Ovary (tissue), 7 donors: ENCODE measurements at regions not wholly inside any gene's neighbourhood (a gene's known extent, or its start where the extent isn't known, plus 50 kb on each side); places are given as distances from the start of the nearest gene placed in this dataset.
A peak's percentile ranks its signal among the peaks of the same experiment; 100 is the strongest.

ENCODE experiments used
- DNase-seq, 5 donors: peaks; one replicate each; pipeline ENCODE4 v3.0.0-alpha.2; 2019 to 2020
- H3K27ac ChIP-seq, 2 donors: fragments of 200-600 bp; one replicate each; pipeline versions ENCODE4 v1.5.1 to v1.8.0; 2019 to 2022
- H3K27me3 ChIP-seq: fragments of 200-600 bp; one replicate; pipeline ENCODE4 v1.8.0; 2022
- H3K36me3 ChIP-seq: fragments of 200-600 bp; sonication (generic); one replicate; pipeline ENCODE4 v1.5.1; 2019
- H3K4me1 ChIP-seq: one replicate; pipeline ENCODE4 v1.8.1; 2013; ENCODE audit warnings: mild to moderate bottlenecking, moderate library complexity; ENCODE audit not compliant: insufficient read depth
- H3K4me3 ChIP-seq: fragments of 200-600 bp; sonication (generic); one replicate; pipeline ENCODE4 v1.5.1; 2017
- H3K9me3 ChIP-seq, 2 donors: fragments of 200-600 bp in 1 of 2; sonication (generic) in 1 of 2; one replicate each; pipeline versions ENCODE4 v1.5.1 to v1.8.1; 2013 to 2019; ENCODE audit warnings: mild to moderate bottlenecking in 1 of 2, moderate library complexity in 1 of 2
- CTCF ChIP-seq, 3 donors: fragments of 450-650 bp in 2 of 3; fragments of 200-600 bp in 1 of 3; IDR thresholded peaks; one replicate each; pipeline versions ENCODE4 v1.5.1 to v1.8.0; 2016 to 2022; ENCODE audit warnings: antibody characterized with exemption in 3 of 3, mild to moderate bottlenecking in 1 of 3
- EP300 ChIP-seq: sonication (generic); formaldehyde crosslinking; IDR thresholded peaks from one replicate; pipeline ENCODE4 v1.6.1; 2017; ENCODE audit warnings: antibody characterized with exemption
- POLR2A ChIP-seq: fragments of 450-650 bp; IDR thresholded peaks from one replicate; pipeline ENCODE4 v1.6.1; 2017; ENCODE audit warnings: antibody characterized with exemption, mild to moderate bottlenecking, moderate library complexity
- WGBS, 3 donors: extraction: QIAGEN DNeasy Blood & Tissue Kit in 1 of 3; methylation state at CpG; one replicate each; pipeline versions ENCODE4 v1.1.5 to v1.1.7; 2013 to 2017; 5-methylcytosine and 5-hydroxymethylcytosine counted together
- intact Hi-C, 4 donors: fragments of 100-400 bp; cut with DNase I; formaldehyde crosslinking; loops; one replicate each; pipeline versions ENCODE4 v1.11.0 to v1.15.1; 2022 to 2023
- donor health status: DM: no; HTN: no; CAD: no; lungs with moderate emphysema.
- donor health status: DM: no; HTN: no; CAD: no.
- donor health status: Bipolar disorder and iron deficiency.
- donor health status: DM: no; HTN: no; CAD: no.
- donor health status: DM: yes; HTN: yes; CAD: no.

DNA sequence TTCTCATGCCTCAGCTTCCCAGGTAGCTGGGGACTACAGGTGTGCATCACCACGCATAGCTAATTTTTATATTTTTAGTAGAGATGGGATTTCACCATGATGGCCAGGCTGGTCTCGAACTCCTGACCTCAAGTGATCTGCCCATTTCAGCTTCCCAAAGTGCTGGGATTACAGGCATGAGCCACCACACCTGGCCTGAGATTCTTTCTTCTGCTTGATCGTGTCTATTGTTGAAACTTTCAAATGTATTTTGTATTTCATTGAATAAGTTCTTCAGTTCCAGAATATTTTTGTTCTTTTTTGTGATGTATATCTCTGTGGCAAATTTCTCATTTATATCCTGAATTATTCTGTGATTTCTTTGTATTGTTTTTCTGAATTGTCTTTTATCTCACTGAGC, 1063.3 kb upstream of the WWC1 start:
- no peak overlapping the region for H3K27ac ChIP-seq
- WGBS, 3 donors = 94 to 96% (median 95%) methylated on average over 3 of the region's 3 CpGs
- DNase-seq = no peak
- intact Hi-C loops = no loop called here
- H3K9me3 ChIP-seq = no peaks in the 10 kb centered on the region
- H3K4me1 ChIP-seq = no peaks in the 10 kb centered on the region
- no peak overlapping the region for H3K4me3 ChIP-seq
- no peak for TF ChIP-seq CTCF (IDR thresholded peaks at IDR 0.05)
- TF ChIP-seq POLR2A = no peak
- no peak for TF ChIP-seq EP300
- H3K27me3 ChIP-seq = no peaks in the 10 kb centered on the region
- H3K36me3 ChIP-seq = no peaks in the 10 kb centered on the region

GRCh38 chr5:167229751-167230150, 1061.7 kb upstream of the WWC1 start:
- TF ChIP-seq EP300 = no peak
- TF ChIP-seq POLR2A = no peak
- TF ChIP-seq CTCF (IDR thresholded peaks at IDR 0.05) = no peak

GRCh38 chr5:167230414-167230813, 1061.0 kb upstream of the WWC1 start:
- Histone ChIP-seq H3K4me3 (no peak overlapping the region), H3K4me1 (no peaks in the 10 kb centered on the region), H3K27me3 (no peaks in the 10 kb centered on the region), H3K9me3 (no peaks in the 10 kb centered on the region), H3K36me3 (no peaks in the 10 kb centered on the region), H3K27ac (no peak overlapping the region)
- WGBS, 3 donors = 87 to 97% (median 93%) methylated on average over 1 of the region's 1 CpG
- intact Hi-C loops = no loop called here
- DNase-seq = no peak
- TF ChIP-seq CTCF (IDR thresholded peaks at IDR 0.05) (no peak), EP300 (no peak), POLR2A (no peak)

More at GRCh38 chr5:167229751-167230150, 1061.7 kb upstream of the WWC1 start:
- Histone ChIP-seq H3K27ac (no peak overlapping the region), H3K4me1 (no peaks in the 10 kb centered on the region), H3K4me3 (no peak overlapping the region), H3K36me3 (no peaks in the 10 kb centered on the region), H3K9me3 (no peaks in the 10 kb centered on the region), H3K27me3 (no peaks in the 10 kb centered on the region)
- no peak for DNase-seq
- intact Hi-C loops = no loop called here
- WGBS, 3 donors = 86 to 92% (median 92%) methylated on average over 2 of the region's 2 CpGs

GRCh38 chr5:167232675-167233311, 1058.7 kb upstream of the WWC1 start:
- 43 to 47% (median 45%) methylated on average over 3 of the region's 3 CpGs for WGBS, 3 donors

More at GRCh38 chr5:167232675-167233311, 1058.7 kb upstream of the WWC1 start:
- TF ChIP-seq POLR2A = no peak
- no peak for TF ChIP-seq CTCF (IDR thresholded peaks at IDR 0.05)
- TF ChIP-seq EP300 = no peak
- no peaks in the 10 kb centered on the region for H3K9me3 ChIP-seq
- intact Hi-C loops = no loop called here
- H3K27ac ChIP-seq = peak overlapping the region in 1 of 2 donors; percentile 49
- no peak overlapping the region for H3K4me3 ChIP-seq
- DNase-seq = no peak
- no peaks in the 10 kb centered on the region for H3K27me3 ChIP-seq
- H3K36me3 ChIP-seq = no peaks in the 10 kb centered on the region
- H3K4me1 ChIP-seq = no peaks in the 10 kb centered on the region
